NCI-H748 (cell line): ENCODE measurements at regions not wholly inside any gene's neighbourhood (a gene's known extent, or its start where the extent isn't known, plus 50 kb on each side); places are given as distances from the start of the nearest gene placed in this dataset.
"Not testable (repeated sequence)": the region's sequence is repeated elsewhere in the genome, so short reads cannot be mapped to it uniquely, and the experiment has no call there.

ENCODE experiments used
- DNase-seq: peaks from one replicate; lab custom pipeline; 2025; ENCODE audit not compliant: unreplicated experiment; lab: John Stamatoyannopoulos, UW

DNA sequence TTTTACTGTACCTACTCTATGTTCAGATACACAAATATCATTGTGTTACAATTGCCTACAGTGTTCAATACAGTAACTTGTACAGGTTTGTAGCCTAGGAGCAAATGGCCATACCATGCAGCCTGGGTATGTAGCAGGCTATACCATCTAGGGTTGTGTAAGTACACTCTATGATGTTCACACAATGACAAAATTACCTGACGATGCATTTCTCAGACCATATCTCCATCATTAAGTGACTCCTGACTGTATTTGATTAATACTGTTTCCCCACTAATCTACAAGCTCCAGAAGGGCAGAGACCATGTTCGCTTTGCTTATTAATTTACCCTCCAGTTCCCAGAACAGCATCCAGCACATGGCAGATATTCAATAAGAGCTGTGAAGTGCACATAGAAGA, 372.2 kb downstream of the METTL4 start:
- DNase-seq: no peak

DNA sequence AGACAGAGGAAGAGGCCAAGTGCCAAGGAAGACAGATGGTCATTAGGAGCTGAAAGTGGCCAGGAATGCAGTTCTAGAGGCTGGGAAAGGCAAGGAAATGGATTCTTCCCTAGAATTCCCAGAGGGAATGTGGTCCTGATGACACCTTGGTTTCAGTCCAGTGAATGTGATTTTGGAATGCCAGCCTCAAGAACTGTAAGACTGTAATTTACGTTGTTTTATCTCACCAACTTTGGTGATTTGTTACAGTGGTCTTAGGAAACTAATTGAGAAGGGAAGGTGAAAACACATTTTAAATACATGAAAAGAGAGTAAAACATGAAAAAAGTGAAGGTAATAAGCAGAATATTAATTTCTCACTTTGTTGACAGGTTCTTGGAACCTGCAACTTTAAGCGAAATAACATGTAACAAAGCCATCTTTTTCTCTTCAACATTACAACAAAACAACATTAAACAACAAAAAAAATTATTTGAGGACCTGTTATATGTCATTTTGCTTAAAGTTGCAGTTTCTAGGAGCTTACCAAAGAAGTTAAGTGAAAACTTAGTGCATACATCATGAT, 370.2 kb downstream of the METTL4 start:
- DNase-seq: no peak

DNA sequence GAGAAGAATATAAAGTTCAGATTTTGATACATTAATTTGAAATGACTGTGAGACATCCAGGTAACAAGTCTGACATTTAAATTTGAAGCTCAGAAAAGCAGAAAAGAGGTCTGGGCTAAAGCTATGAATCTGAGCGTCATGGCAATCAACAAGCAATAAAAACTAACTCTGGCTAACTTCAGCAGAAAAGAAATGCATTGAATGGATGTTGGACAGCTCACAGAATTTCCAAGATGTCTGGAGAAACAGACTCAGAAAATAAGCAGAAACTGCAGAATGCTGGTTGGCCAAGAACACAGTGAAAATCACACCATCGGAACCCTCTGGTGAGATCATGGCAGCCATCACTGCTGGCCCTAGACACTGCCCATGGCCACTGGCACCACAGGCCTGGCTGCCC, 366.6 kb downstream of the METTL4 start:
- no peak for DNase-seq

DNA sequence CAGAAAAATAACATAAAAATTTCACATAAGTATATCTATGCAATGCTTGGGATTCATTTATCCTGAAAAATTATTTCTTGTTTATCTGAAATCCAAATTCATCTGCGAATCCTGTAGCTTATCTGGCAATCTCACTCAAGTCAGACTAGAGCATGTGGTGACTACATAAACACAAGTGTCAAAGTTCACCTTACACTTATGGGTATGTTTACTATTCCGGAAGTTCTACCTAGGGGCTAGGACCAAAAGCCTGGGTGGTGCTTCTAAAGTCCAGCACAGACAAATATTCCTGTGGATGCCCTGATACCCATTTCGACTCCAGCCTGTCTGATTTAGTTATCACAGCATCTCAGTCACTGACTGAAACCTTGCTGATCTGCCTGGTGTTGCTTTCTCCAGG, 364.0 kb downstream of the METTL4 start:
- no peak for DNase-seq

DNA sequence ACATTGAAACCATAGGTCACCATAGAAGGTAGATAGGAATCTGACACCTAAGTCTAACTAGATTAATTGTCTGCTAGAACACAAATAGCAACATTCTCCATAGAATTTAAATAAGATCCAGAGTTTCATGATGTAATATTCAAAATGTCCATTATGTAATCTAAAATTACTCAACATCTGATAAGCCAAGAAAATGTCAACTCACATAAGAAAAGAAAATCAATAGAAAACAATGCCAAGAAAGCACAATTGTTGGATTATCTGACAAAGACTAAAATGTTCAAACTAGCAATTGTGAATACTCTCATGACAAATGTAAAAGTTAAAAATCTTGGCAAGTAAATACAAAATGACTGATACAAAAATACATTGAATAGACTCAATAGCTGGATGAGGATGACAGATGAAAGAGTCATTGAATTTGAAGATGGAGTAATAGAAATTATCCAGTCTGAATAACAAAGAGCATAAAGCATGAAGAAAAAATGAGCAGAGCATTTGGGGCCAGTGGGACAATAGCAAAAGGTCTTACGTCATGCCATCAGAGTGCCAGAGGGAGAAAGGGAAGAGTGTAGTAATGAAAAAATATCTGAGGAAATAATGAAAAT, 358.6 kb downstream of the METTL4 start:
- no peak for DNase-seq

DNA sequence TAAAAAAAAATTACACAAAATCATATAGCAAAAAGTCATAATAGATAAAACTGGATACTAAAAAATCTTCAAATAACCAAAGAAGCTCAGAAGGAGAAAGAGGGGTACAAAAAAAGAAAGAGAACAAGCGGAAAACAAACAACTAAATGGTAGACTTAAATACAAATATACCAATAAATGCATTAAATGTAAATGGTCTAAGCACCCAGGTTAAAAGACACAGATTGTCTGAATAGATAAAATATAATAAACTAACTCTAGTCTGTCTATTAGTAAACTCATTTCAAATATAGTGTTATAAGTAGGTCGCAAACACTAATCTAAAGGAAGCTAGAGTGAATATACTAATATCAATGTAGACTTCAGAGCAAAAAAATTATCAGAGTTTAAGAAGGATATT, 357.4 kb downstream of the METTL4 start:
- no peak for DNase-seq

DNA sequence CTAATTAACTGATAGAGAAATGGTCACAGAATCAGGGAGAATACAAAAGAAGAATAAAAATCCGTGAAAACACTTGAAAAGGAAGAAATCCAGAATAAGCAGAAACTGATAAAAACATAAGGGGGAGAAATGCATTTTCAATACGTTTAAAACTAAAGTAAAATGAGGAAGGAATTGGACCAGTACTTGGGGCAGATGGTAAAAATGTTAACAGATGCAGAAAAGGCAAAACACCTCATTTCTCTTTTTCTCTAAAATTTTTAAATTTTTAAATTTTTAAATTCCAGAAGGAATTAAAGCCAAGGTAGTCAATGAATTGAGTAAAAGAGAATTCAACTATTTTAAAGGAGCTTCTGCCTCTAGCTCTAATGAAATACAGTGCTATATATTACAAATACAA, 353.9 kb downstream of the METTL4 start:
- no peak for DNase-seq

DNA sequence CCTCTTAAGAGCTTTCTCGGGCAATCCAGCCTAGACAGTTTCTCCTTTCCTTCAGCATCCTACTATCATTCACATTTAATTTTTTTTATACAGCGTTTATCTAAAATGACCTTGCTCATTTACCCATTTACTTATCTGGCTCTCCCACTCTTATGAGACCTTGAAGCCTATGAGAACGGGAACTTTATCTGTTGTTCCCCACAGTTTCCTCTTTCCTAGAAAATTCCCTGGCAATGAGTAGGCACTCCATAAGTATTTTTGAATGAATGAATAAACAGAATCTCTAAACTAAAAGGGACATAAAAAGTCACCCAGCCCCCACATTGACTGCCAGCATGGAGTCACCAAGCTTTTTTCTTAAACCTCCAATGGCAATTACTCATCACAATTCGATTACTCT, 353.2 kb downstream of the METTL4 start:
- DNase-seq: no peak

DNA sequence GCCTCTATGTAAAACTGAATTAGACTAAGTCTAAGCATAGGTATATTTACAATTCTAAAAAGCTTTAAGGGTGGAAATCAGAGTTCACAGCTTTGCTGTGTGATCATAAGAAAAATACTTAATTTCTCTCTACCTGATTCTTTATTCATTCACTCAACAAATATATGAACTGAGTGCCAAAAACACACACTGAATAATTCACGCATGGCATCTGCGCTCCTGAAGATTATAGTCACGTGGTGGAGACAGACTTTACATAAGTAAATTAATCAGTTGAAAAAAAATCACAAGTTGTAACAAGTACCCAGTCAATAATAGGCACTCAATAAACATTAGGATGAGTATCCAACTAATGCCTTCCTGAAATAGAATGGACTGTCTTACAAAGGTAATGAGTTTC, 351.6 kb downstream of the METTL4 start:
- no peak for DNase-seq

DNA sequence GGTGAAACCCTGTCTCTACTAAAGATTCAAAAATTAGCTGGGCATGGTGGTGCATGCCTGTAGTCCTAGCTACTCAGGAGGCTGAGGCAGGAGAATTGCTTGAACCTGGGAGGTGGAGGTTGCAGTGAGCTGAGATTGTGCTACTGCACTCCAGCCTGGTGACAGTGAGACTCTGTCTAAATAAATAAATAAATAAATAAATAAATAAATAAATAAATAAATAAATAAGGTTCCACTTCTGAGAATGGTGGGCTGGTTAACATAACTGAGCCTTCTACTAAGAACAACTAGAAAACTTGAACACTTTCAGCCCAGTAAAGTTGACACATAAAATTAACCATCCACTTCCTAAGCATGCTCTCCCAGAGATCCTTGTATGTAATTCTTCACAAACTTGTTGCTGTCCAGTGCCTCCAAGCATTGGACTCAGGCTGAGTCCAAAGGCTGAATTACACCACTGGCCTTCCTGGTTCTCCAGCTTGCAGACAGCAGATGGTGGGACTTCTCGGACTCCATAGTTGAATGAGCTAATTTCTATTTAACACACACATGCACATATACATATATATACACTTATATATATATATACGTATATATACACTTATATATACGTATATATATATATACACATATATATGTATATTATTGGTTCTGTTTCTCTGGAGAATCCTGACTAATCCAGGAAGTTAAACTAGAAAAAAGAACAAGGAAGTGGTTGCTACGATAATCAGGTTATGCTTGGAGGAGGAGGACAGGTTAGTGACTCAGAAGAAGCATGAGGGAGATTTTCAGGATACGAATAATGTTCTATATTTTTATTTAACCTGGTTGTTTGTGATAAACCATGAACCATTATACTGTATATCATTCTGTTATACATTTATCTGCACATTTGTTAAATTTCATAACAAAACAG, 348.8 kb downstream of the METTL4 start:
- no peak for DNase-seq

DNA sequence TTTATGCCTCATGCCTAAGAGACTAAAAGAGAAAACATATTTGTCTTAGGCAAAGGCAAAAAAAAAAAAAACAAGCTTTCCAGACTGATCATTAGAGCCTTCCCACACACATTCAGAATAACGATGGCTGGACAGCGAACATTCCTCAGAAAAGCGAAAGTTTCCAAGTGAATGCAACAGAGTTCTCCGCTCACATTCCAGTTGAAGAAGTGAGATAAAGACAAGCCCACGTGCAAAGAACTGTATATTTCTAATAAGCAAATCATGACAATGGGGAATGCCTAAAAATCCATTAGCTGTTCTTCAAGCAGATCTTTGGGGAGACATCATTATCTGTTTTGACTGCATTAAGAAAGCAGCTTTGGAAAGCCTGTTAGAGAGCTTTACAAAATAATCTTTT, 347.9 kb downstream of the METTL4 start:
- no peak for DNase-seq

DNA sequence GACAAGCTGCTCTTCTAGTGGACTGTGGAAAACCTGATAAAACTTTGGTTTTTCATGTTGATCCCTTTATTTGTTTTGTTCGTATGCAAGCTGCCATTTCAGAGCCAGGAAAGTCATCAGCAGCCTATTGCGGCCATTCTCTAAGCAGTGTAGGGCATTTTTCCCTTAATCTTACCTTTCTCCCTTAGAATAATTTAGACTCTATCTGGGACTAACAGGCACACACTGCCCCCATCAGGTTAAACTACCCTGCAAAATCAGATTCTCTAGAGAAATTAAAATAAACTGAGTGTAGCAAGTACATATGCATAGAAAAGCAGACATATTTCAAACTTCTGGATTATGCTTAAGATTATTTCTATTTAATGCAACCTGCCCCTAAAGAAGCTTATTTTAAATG, 347.5 kb downstream of the METTL4 start:
- peak; percentile 75 for DNase-seq

DNA sequence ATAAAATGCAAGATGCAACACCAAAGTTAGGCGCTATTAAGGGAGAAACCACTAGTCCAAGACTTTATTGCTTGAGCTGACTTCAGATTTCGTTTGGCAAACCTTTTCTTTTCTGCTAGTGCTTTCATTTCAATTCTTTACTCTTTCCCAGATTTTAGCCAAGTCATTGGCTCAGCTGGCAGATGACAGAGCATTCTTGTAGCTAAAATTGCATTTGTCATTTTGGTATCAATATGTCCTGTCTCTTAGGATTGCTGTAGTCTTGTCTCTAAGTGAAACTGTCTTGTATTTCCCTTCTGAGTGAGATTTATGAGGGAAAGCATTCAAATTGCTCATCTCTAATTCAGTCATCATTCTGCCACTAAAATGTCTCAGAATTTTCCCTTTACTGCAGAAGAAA, 335.1 kb downstream of the METTL4 start:
- DNase-seq: no peak

DNA sequence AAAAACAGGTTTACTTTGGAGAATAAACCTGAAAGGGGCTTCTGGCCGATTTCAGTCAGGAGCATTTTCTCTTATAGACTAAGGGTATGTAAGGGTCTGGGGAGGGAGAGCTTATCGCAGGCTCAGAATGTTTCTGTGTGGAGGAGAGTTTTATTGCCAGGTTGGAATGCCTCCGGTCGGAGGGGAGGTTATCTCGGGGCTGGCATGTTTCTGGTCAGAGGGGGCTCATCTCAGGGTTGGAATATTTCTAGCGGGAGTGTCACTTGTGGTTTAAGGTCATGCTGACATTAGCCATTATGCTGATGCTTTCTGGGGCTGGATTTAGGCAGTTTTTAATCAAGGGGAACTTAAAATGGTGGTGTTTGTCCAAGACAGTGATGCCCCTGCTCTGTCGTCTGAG, 333.6 kb downstream of the METTL4 start:
- DNase-seq: no peak

DNA sequence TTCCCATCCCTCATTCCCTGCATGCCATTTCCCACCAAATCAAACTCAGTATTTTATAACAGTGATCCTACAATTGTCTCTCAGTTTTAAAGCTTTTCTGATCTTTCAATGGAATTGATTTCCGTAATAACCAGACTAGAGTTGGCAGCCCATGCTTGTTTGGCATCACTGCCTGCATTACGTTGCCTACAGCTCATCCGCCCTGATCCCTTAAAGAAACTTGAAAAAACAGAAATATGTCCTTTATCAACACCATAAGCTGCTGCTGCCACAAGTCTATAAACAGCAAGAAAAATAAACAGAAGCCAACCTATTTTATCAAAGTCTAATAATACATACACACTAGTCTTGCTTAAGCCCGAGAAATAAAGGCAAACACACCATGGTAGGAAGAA, 331.0 kb downstream of the METTL4 start:
- no peak for DNase-seq

DNA sequence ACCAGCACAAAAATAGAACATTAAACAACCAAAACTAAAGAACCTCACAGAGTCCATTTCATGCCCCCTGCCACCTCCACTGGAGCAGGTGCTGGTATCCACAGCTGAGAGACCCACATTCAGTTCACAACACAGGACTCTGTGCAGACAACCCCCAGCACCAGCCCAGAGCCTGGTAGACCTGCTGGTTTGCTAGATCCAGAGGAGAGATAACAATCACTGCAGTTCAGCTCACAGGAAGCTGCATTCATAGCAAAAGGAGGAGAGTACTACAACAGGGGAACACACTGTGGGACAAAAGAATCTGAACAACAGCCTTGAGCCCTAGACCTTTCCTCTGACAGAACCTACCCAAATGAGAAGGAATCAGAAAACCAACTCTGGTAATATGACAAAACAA, 326.7 kb downstream of the METTL4 start:
- DNase-seq: peak; percentile 37

DNA sequence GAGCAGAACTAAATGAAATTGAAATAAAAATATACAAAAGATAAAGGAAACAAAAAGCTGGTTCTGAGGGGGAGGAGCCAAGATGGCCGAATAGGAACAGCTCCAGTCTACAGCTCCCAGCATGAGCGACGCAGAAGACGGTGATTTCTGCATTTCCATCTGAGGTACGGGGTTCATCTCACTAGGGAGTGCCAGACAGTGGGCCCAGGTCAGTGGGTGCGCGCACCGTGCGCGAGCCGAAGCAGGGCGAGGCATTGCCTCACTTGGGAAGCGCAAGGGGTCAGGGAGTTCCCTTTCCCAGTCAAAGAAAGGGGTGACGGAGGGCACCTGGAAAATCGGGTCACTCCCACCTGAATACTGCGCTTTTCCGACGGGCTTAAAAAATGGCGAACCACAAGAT, 324.2 kb downstream of the METTL4 start:
- not testable (repeated sequence) for DNase-seq

DNA sequence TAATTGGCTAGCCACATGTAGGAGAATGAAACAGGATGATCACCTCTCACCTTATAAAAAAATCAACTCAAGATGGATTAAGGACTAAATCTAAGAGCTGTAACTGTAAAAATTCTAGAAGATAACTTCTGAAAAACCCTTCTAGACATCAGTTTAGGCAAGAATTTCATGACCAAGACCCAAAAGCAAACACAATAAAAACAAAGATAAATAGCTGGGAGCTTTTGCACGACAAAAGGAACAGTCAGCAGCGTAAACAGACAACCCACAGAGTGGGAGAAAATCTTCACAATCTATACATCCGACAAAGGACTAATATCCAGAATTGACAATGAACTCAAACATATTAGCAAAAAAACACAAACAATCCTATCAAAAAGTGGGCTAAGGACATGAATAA, 316.3 kb downstream of the METTL4 start:
- no peak for DNase-seq

DNA sequence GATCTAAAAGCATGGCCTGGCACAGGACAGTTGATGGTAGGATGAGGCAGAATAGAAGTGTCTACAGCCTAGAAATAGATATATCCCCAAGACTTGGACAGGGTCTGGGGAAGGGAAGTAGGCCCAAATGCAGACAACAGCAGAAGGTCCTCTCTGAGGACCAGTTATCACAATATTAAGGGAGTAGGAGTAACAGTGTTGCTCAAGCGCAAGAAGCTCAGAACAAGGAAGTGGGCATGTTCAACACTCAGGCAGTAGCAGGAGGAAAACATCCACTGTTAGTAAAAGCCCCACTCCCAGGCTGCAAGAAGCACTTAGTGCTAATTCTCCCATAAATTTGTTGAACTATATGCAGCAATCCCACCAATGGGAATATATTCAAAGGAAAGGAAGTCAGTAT, 314.7 kb downstream of the METTL4 start:
- no peak for DNase-seq

DNA sequence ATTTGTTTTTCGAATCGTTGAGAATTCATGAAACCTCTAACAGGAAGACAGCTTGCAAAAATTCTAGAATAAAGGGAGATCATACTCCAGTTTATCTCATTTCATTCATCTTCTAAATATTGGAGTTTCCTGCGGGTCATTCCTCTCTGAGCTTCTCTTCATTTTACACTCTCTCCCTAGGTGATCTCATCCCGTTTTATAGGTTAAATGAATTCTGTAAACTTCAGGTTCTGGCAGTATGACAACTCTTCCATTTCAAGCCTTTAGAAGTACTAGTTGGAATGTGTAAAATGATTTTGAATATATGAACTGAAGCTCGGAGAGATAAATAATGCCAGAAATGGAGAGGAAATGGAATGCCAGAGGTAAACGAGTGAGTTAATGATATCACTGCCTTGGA, 312.4 kb downstream of the METTL4 start:
- DNase-seq: no peak

DNA sequence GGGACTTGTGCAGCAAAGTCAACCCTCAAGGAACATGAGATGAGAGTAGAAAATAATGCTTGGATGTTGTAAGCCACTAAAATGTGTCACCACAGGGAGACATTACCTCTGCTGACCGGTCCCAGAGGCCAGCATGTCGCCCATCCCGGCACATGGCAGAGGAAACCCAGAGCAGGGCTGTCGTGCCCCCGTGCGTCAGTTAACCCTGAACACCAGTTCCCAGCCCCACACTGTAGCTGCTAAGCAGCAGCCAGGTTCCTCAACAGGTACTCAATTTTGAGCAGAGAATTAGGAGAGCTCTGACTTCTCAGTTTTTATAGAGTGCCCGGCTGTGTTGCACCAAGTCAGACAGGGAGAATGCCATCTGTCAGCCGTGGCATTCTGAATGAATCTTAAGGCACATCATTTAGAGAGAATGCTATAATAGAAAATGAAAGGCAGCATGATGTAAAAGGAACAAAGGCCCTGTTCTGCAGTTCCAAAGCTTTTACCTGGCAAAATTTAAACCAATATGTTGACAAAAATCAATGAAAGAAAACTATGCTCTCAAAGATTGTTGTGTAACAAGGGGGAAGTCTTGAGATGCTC, 307.9 kb downstream of the METTL4 start:
- DNase-seq: no peak

DNA sequence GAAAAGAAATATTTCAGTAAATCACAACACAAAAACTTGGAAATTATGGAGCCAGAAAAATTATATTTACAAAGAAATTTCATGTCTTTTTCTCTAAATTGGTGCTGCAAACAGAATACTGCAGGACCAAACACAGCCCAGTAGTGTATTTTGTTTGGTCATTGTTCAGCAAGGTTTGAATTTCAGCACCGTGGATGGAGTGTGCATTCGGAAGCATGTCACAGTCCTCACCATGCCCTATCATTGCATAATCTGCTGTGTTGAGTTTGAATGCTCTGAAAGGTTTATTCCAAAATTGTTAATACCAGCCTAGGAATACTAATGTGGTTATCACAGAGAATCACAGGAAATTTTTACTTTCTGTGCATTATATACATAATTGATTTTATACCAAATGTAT, 296.7 kb downstream of the METTL4 start:
- no peak for DNase-seq
